B cell (primary cell): ENCODE measurements at regions not wholly inside any gene's neighbourhood (a gene's known extent, or its start where the extent isn't known, plus 50 kb on each side); places are given as distances from the start of the nearest gene placed in this dataset.

Source experiments
- ATAC-seq: fragments of 200-7000 bp; cut with Tn5 transposase; one replicate; pipeline ENCODE4 v1.10.0; 2021; ENCODE audit warnings: low read depth, mild to moderate bottlenecking, moderate number of reproducible peaks, moderate library complexity
- CTCF ChIA-PET: fragments of 350-600 bp; sonication (Branson Sonifier 250); formaldehyde crosslinking; loops from one replicate; lab custom pipeline; 2021; ENCODE audit warnings: antibody characterized with exemption, inconsistent platforms; lab: Charles Lee
- POLR2A ChIA-PET: fragments of 350-600 bp; sonication (Branson Sonifier 250); formaldehyde crosslinking; loops from one replicate; lab custom pipeline; 2021; ENCODE audit warnings: antibody characterized with exemption; lab: Charles Lee
- DNase-seq: peaks from one replicate; pipeline ENCODE4 v3.0.0; 2013
- H2AFZ ChIP-seq: 2 replicates; pipeline ENCODE4 v1.6.1; 2012; ENCODE audit warnings: mild to moderate bottlenecking, low read depth, low read length; ENCODE audit not compliant: insufficient read depth, poor library complexity, severe bottlenecking
- H3K27ac ChIP-seq, 2 donors: 1 replicate in 1 of 2; 2 replicates in 1 of 2; pipeline ENCODE4 v1.5.1; 2012 to 2013; ENCODE audit warnings: low read length in 2 of 2, mild to moderate bottlenecking in 2 of 2, moderate library complexity in 1 of 2
- H3K27me3 ChIP-seq, 4 experiments: fragments of 200-600 bp in 1 of 4; sonication (generic) in 1 of 4; replicated peaks in 1 of 4; 1 replicate in 2 of 4; 2 replicates in 2 of 4; pipeline versions ENCODE4 v1.6.1 to v1.7.0; 2013 to 2016; ENCODE audit warnings: low read length in 3 of 4, mild to moderate bottlenecking in 2 of 4, mixed read lengths in 1 of 4, moderate library complexity in 1 of 4; ENCODE audit not compliant: insufficient read depth in 4 of 4, control insufficient read depth in 3 of 4; ENCODE audit errors: control extremely low read depth in 1 of 4
- H3K36me3 ChIP-seq, 2 experiments: replicated peaks in 1 of 2; 1 replicate in 1 of 2; 2 replicates in 1 of 2; pipeline versions ENCODE4 v1.6.1 to v1.7.1; 2013; ENCODE audit warnings: low read length in 1 of 2; ENCODE audit not compliant: insufficient read depth in 2 of 2, control insufficient read depth in 1 of 2; ENCODE audit errors: control extremely low read depth in 1 of 2, extremely low read depth in 1 of 2
- H3K4me1 ChIP-seq, 2 donors: fragments of 200-600 bp in 1 of 2; sonication (generic) in 1 of 2; 1 replicate in 1 of 2; 2 replicates in 1 of 2; pipeline versions ENCODE4 v1.5.1 to v1.6.1; 2013 to 2017; ENCODE audit warnings: low read length in 2 of 2; ENCODE audit not compliant: control insufficient read depth in 2 of 2, insufficient read depth in 2 of 2
- H3K4me2 ChIP-seq: replicated peaks from 2 replicates; pipeline ENCODE3; 2012; ENCODE audit warnings: mild to moderate bottlenecking, low read depth, low read length; ENCODE audit not compliant: poor library complexity, severe bottlenecking
- H3K4me3 ChIP-seq, 5 experiments: fragments of 200-600 bp in 1 of 5; sonication (generic) in 1 of 5; 1 replicate in 3 of 5; 2 replicates in 2 of 5; pipeline versions ENCODE4 v1.5.1 to v1.7.0; 2011 to 2016; ENCODE audit warnings: low read length in 4 of 5, mild to moderate bottlenecking in 4 of 5, low read depth in 2 of 5, control low read depth in 1 of 5, moderate library complexity in 1 of 5; ENCODE audit not compliant: insufficient read depth in 1 of 5; ENCODE audit errors: control extremely low read depth in 1 of 5, extremely low read depth in 1 of 5
- H3K79me2 ChIP-seq: fragments of 200-600 bp; sonication (generic); one replicate; pipeline ENCODE4 v1.6.0; 2016; ENCODE audit warnings: low read length; ENCODE audit not compliant: control insufficient read depth, insufficient read depth
- H3K9ac ChIP-seq: fragments of 200-600 bp; sonication (generic); 2 replicates; pipeline ENCODE4 v1.6.1; 2017; ENCODE audit warnings: mild to moderate bottlenecking, low read length, moderate library complexity
- H3K9me3 ChIP-seq, 3 donors: one replicate each; pipeline versions ENCODE4 v1.6.1 to v1.7.1; 2013; ENCODE audit warnings: low read length in 2 of 3; ENCODE audit not compliant: control insufficient read depth in 2 of 3, insufficient read depth in 1 of 3; ENCODE audit errors: control extremely low read depth in 1 of 3
- H4K20me1 ChIP-seq: 2 replicates; pipeline ENCODE4 v1.6.0; 2012; ENCODE audit warnings: mild to moderate bottlenecking, low read length; ENCODE audit not compliant: insufficient read depth, control insufficient read depth, poor library complexity, severe bottlenecking
- H3K27ac Mint-ChIP-seq: one replicate; pipeline ENCODE4 v1.8.0; 2021; ENCODE audit warnings: mixed read lengths
- H3K27me3 Mint-ChIP-seq: one replicate; pipeline ENCODE4 v1.8.0; 2021; ENCODE audit warnings: mixed read lengths
- H3K4me1 Mint-ChIP-seq: one replicate; pipeline ENCODE4 v1.8.0; 2021; ENCODE audit warnings: mixed read lengths
- H3K4me3 Mint-ChIP-seq: one replicate; pipeline ENCODE4 v1.8.0; 2021; ENCODE audit warnings: mixed read lengths
- H3K9me3 Mint-ChIP-seq: one replicate; pipeline ENCODE4 v1.8.0; 2022; ENCODE audit warnings: mixed read lengths; ENCODE audit not compliant: insufficient read depth
- CTCF ChIP-seq: fragments of 200-600 bp; IDR thresholded peaks from one replicate; pipeline ENCODE4 v1.8.0; 2022; ENCODE audit warnings: antibody characterized with exemption, mild to moderate bottlenecking
- EZH2 ChIP-seq: IDR thresholded peaks from 2 replicates; pipeline ENCODE4 v1.6.1; 2012; ENCODE audit warnings: borderline replicate concordance, low read depth, mild to moderate bottlenecking, moderate library complexity, low read length; ENCODE audit not compliant: insufficient read depth, poor library complexity, severe bottlenecking
- WGBS: methylation state at CpG from one replicate; pipeline ENCODE4 v1.1.5; 2013; ENCODE audit warnings: missing lambda C conversion rate; ENCODE audit not compliant: insufficient coverage; 5-methylcytosine and 5-hydroxymethylcytosine counted together
- intact Hi-C: fragments of 100-400 bp; cut with micrococcal nuclease; formaldehyde crosslinking; loops from one replicate; pipeline ENCODE4 v1.10.0; 2022

- no peak overlapping the region for H3K4me3 ChIP-seq
- Mint-ChIP-seq H3K27ac (no peak overlapping the region), H3K4me3 (no peak overlapping the region), H3K4me1 (no peaks in the 10 kb centered on the region), H3K27me3 (peaks cover 9% of the 10 kb centered on the region), H3K9me3 (no peaks in the 10 kb centered on the region)
- H3K4me1 ChIP-seq = no peaks in the 10 kb centered on the region
- ChIA-PET CTCF (no interaction called here), POLR2A (no interaction called here)
- no peaks in the 10 kb centered on the region for H4K20me1 ChIP-seq
- H3K27me3 ChIP-seq = no peaks in the 10 kb centered on the region
- no peak overlapping the region for H3K4me2 ChIP-seq
- H3K79me2 ChIP-seq = no peaks in the 10 kb centered on the region
- no peaks in the 10 kb centered on the region for H3K36me3 ChIP-seq
- no peak for TF ChIP-seq EZH2
- no peaks in the 10 kb centered on the region for H3K9me3 ChIP-seq
- intact Hi-C loops = no loop called here
- WGBS = 100% methylated on average over 3 of the region's 4 CpGs
- H3K9ac ChIP-seq = no peak overlapping the region
- H2AFZ ChIP-seq = no peak overlapping the region
- ATAC-seq (no peak), DNase-seq (no peak)
- H3K27ac ChIP-seq = no peak overlapping the region
Measured at GRCh38 chr15:38879909-38880471, 315.4 kb upstream of the RASGRP1 start.

GRCh38 chr15:38882221-38882620, 317.6 kb upstream of the RASGRP1 start:
- Mint-ChIP-seq H3K9me3 (no peaks in the 10 kb centered on the region), H3K4me1 (no peaks in the 10 kb centered on the region), H3K27ac (no peak overlapping the region), H3K4me3 (no peak overlapping the region), H3K27me3 (peaks cover 9% of the 10 kb centered on the region)
- DNase-seq (no peak), ATAC-seq (no peak)
- no peak overlapping the region for H3K4me3 ChIP-seq
- intact Hi-C loops = no loop called here
- POLR2A ChIA-PET = no interaction called here
- H3K9me3 ChIP-seq = no peaks in the 10 kb centered on the region
- no peak overlapping the region for H2AFZ ChIP-seq
- TF ChIP-seq EZH2 (no peak), CTCF (no peak)
- H3K27me3 ChIP-seq = no peaks in the 10 kb centered on the region
- H3K4me1 ChIP-seq = no peaks in the 10 kb centered on the region
- no peaks in the 10 kb centered on the region for H4K20me1 ChIP-seq
- no CpG with 5 or more reads among the region's 3 CpGs for WGBS
- H3K9ac ChIP-seq = no peak overlapping the region
- no peaks in the 10 kb centered on the region for H3K36me3 ChIP-seq
- H3K79me2 ChIP-seq = no peaks in the 10 kb centered on the region
- no peak overlapping the region for H3K27ac ChIP-seq
- no peak overlapping the region for H3K4me2 ChIP-seq
- CTCF ChIA-PET = no interaction called here
